GM18861 (cell line): ENCODE measurements at regions not wholly inside any gene's neighbourhood (a gene's known extent, or its start where the extent isn't known, plus 50 kb on each side); places are given as distances from the start of the nearest gene placed in this dataset.

Experiments
- ATAC-seq: cut with Tn5 transposase; IDR thresholded peaks from one replicate; pipeline ENCODE4 v1.9.1; 2021; ENCODE audit not compliant: unreplicated experiment

DNA sequence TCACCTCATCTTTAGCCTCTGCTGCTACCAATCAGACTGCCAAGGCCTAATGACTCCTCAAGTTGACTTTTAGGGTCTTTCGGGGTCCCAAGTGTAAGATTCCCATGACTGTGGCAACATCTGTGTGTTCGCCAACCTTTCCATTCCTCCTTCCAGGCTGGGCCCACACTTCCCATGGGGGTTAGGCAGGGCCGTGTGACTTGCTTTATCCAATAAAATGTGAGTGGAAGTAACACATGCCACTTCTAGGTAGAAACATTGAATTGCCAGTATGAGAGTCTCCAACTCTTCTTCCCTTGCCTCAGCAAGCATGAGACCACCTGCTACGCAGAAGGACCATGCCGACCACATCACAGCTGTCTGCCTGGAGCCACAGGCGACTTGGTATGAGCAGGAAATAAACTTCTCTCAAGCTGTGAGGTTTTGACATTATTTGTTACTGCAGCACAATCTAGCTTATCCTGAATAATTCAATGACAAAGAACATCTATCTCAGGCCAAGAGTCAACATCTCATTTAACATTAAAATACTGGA lies 190.4 kb upstream of the IER5L start:
- no peak for ATAC-seq

DNA sequence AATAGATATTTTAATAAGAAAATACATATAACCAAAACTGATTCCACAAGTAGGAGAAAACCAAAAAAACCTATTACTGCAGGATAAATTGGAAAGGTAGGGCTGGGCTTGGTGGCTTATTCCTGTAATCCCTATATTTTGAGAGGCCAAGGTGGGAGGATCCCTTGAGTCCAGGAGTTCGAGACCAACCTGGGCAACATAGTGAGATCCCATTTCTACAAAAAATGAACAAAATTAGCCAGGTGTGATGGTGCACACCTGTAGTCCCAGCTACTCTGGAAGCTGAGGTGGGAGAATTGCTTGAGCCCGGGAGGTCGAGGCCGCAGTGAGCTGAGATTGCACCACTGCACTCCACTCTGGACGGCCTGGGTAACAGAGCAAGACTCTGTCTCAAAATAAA lies 189.2 kb upstream of the IER5L start:
- ATAC-seq = no peak

DNA sequence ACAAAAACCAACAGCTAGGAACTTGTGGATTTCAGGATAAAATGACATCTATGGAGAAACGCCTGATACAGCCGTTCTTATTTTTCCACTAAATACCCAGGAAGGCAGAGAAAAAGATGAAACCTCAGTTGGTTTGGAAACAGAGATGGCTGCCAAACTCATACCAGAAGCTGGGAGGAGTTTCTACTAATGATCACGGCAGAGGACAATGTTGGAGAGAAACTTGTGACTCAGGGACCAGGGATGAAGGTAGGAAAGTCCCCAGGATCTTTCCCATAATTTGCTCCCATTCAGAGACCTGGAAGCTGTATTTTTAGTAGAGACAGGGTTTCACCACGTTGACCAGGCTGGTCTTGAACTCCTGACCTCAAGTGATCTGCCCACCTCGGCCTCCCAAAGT lies 187.1 kb upstream of the IER5L start:
- no peak for ATAC-seq

DNA sequence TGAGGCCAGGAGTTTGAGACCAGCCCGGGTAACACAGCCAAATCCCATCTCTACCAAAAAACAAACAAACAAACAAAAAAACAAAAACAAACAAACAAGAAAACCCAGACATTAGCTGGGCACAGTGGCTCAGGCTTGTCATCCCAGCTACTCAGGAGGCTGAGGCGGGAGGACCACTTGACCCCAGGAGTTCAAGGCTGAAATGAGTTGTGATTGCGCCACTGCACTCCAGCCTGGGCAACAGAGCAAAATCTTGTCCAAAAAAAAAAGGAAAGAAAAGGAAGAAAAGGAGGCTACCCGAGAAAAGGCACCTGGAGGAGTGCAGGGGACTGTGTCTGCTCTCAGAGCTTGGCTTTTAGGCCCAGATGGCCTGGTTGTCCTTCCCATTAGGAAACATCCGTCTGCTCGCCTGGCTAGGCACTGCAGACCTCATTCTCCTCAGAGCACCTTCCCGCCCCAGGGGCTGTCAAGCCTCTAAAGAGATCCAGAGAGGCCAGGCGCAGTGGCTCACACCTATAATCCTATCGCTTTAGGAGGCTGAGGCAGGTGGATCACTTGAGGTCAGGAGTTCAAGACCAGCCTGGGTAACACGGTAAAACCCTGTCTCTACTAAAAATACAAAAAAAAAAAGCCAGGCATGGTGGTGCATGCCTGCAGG lies 185.3 kb upstream of the IER5L start:
- no peak for ATAC-seq

DNA sequence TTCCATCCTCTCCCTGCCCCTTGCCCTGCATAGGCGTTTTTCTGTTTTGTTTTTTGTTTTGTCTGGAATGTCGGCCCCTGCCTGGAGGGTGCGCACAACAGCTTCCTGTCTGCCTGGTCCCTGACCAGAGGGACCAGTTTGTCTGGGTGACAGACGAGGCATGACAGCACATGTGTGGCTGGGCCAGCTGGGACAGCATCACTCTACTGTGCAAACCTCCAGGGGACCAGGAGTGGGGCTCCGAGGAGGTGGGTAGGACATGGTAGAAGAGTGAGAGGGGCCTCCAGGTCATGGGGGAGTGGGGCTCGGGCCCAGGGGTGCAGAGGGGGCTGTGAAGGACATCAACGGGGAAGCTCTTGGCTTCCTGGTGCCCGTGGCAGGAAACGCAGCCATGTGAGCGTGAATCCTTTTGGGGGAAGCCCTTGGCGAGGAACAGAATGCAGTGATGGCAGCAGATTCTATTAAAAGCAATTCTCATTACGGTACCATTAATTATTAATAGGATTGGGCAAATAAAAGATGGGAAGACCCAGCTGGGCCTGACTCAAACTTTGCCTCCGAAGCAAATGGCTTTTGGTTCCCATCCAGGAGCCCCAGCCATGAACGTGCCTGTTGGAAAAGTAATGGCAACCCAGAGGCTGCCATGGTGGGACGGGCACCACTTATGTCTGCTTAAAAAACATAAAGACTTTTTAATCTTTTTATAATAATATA lies 184.4 kb upstream of the IER5L start:
- ATAC-seq = no peak

DNA sequence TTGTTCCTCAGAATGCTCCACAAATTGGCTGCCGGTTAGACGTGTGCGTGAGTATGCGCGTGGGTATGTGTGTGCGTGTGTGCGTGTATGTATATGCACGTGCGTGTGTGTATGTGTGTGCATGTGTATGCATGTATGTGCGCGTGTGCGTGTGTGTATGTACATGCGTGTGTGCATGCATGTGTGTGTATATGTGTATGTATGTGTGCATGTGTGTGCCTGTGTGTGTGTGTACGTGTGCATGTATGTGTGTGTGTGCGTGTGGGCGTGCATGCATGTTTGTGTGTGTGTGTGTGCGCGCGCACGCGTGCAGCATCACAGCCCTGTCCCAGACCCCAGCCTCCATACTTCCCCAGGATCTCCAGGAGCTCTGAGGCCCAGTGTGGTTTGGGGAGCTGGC lies 183.1 kb upstream of the IER5L start:
- no peak for ATAC-seq

DNA sequence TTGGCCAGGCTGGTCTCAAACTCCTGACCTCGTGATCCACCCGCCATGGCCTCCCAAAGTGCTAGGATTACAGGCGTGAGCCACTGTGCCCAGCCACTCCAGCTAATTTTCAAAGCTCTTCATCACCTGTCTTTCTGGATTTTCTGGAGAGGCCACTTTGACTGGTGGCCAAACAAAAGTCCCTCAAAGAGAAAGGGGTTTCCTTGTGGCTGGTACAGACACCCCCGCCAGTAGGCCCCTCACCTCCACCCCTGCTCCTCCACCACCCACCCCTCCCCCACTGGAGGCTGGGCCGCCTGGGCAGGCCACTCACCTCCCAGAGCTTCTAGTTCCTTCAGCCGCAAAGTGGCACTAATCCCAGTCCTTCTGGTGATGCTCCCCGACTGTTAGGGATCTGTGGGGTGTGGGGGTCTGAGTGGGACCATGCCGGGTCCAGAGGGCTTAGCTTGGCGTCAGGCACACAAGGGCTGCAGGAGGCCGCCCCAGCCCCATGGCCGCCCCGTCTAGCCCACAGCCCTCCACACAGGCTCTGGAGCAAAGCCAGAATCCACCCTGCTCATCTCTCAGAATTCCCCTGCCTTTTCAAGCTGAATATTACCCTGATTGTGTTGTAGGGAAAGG lies 182.0 kb upstream of the IER5L start:
- ATAC-seq = no peak

DNA sequence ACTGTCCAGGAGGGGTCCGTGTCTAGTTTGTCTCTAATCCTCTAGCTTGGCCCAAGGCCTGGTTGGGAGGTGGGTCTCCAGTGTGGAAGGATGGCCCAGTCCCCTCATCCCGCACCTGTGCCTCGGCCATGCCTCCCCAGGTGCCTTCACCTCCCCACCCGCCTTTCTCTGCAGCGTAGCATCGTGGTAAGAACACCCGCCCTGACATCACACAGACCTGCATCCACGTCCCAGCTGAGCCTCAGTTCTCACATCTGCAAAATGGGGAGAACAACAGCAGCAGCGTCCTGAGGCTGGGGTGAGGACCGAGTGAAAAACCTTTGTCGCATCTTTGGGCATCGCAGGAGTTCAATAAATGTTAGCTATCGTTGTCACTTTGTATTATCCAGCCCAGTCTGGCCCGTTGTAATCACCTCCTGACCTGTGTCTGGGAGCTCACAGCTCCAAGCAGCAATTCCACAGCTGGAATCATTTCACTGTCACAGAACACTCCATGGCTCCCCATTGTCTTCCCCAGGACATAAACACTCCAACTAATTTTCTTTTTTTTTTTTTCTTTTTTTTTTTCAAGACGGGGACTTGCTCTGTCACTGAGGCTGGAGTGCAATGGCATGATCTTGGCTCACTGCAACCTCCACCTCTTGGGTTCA lies 181.2 kb upstream of the IER5L start:
- ATAC-seq = no peak

DNA sequence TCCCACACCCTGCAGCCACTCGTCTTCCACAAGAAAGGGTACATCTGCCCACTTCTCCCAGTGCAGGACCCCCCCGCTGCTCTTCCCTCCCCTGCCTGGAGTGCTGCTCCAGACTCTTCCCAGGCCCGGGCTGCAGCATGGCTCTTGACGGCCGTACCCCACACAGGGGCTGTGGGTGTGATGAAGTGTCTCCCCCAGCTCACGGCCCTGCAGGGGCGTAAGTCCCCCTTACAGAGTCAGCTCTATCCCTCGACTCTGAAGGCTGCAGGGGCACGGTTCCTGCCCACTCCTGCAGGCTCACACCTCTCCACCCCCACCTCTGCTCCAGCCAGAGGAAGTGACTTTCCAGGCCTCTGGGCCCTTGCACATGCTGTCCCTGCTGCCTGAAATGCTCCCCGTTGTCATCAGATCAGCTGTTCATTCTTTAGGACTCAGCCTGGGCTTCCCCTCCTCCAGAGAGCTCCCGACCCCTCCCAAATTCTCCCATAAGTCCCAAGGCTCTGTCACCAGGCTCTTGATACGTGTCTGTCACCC lies 180.6 kb upstream of the IER5L start:
- ATAC-seq = no peak

DNA sequence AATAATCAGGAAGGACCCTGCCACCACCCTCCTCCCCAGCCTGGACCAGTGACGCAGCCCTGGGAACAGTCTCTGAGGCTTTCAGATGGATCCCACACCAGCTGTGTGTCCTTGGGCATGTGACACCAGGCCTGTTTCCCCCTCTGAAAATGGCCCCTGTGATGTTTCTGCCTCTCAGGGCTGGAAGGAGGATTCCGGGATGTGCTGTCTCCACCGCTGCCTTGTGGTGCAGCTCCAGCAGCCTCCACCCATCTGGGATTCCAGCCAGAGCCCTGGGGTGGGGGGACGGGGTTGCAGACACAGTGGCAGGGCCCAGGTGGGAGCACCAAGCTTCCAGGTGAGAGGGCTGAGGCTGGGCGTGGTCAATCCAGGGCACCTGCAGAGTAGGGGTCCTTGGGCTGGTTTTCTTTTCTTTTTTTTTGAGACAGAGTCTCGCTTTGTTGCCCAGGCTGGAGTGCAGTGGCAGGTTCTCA lies 179.7 kb upstream of the IER5L start:
- ATAC-seq = no peak

DNA sequence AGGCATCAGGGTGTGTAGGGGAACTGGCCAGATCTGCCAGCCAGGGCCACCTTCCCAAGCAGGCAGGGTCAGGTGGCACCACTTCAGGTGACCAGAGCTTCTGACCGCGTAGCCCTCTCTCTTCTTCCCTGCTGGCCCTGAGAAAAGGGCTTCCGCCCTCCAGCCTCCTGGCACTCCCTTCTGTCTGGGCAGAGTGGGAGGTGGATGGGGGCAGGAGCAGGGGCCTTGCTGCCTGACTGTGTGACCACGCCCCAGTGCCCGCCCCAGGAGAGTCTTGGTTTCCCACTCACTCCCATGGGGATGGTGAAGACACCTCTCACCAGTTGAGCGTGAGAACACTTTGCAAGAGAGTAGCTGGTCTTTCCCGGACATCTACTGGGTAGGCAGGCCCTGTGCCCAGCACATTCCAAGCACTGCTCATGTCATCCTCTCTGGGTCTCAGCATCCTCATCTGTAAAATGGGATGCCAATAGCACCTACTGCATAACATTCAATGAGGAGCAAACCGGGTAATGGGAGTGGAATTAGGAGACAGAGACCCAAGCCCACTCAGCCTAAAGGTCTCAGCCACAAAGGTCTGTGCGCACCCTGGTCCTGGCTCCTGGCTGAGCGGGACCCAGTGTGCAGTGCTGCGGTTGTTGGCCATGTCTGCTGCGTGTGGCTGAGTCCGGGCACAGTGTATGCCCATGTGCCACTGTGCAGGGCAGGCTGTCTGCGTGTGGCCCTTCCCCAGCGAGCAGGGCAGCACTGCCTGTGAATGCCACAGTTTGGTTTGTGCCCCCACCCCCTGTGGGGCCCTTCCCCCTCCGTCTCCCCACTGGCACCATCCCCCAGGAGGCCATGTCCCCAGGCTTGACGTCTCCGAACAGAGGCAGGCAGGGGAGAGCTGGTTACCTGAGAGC lies 179.1 kb upstream of the IER5L start:
- ATAC-seq = no peak

DNA sequence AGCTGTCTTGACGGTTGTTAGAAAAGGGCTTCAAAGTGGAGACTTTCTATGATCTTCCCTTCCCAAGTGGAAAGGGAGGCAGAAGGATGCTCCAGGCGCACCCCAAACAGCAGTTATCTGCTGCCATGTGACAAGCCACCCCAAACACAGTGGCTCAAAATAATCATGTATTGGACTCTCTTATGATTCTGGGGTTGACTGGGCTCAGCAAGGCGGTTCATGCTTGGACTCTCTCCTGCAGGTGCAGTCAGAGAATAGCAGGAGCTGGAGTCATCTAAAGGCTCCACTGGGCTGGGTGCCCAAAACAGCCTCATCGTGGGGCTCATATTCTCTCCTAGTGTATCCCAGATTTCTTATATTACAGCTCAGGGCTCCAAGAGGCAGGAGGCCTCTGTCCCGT lies 177.6 kb upstream of the IER5L start:
- ATAC-seq = no peak

DNA sequence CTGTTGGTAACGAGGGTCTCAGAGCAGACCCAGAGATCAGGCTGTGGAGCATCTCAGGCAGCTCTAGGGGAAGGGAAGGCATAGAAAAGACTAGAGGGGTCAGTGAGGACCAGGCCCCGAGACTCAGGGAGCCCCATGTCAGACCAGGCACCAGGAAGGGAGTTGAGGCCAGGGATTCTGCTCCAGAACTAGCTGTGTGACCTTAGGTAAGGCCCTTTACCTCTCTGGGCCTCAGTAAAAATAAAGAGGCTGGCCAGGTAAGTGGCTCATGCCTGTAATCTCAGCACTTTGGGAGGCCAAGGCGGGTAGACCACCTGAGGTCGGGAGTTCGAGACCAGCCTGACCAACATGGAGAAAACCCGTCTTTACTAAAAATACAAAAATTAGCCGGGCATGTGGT lies 176.4 kb upstream of the IER5L start:
- no peak for ATAC-seq

DNA sequence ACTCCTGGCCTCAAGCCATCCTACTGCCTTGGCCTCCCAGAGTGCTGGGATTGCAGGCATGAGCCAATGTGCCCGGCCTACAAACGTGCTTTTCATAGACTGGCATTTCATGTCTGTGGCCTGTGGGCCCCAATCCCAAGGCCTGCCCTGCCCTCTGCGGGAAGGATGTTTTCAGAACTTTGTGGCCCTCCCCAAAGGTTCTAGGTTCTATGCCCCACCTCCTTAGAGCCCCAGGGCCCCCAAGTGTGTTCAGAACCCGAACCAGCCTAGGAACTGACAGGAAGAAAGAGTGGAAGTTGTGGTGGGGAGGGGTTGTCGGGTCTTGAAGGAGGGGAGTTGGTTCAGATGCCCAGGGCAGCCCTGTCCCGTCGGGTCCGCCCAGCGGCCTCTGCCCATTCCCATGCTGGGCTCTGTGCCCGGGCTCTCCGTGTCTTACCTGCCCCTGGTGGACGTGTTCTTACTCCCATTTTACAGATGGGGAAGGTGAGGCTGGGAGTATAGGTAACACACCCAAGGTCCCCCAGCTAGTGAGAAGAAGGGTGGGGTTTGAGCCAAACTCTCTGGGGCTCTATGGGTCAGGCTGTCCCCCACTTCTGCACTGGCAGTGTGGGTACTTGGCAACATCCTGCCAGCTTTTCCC lies 175.8 kb upstream of the IER5L start:
- ATAC-seq = no peak

DNA sequence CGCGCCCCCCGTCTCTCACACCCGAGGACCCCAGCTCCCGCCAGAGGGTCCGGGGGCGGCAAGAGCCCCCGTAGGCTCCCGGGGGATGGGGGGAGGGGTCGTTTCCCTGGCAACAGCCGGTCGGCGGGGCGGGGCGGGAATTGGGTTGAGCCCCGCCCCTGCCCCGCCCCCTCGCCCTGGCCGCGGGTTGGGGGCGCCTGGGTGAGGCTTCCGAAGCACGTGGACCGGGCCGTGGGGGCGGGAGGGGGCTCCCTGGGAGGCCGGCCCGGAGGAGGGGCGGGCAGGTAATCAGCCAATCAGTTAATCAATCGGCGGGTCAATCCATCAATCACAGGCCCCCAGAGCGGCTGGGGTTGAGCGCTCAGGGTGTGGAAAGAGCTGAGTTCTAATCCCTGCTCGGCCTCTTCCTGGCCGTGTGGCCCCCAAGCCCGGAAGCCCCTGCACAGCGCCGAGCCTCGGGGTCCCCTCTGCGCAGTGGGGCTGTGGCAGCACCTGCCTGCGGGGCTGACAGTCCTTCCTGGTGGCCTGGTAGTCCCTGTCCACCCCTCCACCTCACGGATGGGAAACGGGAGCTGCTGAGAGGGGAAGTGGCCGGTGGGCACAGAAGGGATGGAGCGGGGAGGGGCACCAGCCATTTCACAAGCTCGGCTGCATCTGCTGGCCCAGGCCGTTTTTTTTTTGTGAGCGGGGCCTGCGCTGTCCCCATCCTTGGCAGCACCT lies 174.2 kb upstream of the IER5L start:
- ATAC-seq = no peak

DNA sequence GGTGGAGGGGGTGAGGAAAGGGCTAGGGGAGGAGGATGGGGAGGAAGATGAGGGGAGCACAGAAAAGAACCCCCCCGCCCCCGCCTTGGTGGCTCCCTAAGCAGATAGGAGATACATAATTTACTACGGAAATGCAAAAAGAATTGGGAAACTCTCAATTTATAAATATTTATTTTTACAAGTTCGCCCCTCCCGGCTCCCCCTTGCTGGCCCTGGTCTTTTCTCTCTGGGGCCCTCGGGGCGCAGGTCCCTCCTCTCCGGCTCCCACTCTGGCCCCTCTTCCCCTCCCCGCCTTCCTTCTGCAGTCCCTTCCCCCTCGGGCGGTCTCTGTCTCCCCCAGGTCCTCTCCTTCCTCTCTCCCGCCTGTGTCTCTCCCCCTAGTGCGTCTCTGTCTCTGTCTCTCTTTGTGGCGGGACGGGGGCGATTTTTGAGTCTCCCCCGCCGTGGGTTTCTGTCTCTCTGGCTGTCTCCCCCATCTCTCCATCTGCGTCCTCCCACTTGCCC lies 173.6 kb upstream of the IER5L start:
- ATAC-seq = no peak

DNA sequence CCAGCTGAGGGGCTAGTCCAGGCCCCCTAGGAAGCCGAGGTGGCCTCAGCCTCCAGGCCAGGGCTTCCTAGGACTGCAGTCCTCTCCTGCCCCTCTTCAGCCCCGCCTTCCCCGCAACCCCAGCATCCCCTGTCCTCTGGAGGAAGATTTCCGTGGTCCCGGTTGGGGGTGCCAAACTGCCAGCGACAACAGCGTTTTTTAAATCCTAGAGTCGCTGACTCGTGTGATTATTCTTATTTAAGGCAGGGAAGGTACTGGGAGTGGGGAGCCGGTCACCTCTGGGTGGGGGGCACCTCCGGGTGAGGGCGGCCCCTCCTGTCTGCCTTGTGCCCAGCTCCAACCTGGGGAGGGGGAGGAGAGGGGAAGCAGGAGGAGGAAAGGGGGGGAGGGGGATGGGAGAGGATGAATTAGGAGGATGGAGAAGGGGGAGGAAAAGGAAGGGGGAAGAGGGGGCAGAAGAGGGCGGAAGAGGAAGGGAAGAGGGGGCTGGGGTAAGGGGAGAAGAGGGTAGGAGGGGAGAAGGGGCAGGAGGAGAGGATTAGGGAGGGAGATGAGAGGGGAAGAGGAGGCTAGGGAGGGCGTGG lies 173.1 kb upstream of the IER5L start:
- no peak for ATAC-seq

DNA sequence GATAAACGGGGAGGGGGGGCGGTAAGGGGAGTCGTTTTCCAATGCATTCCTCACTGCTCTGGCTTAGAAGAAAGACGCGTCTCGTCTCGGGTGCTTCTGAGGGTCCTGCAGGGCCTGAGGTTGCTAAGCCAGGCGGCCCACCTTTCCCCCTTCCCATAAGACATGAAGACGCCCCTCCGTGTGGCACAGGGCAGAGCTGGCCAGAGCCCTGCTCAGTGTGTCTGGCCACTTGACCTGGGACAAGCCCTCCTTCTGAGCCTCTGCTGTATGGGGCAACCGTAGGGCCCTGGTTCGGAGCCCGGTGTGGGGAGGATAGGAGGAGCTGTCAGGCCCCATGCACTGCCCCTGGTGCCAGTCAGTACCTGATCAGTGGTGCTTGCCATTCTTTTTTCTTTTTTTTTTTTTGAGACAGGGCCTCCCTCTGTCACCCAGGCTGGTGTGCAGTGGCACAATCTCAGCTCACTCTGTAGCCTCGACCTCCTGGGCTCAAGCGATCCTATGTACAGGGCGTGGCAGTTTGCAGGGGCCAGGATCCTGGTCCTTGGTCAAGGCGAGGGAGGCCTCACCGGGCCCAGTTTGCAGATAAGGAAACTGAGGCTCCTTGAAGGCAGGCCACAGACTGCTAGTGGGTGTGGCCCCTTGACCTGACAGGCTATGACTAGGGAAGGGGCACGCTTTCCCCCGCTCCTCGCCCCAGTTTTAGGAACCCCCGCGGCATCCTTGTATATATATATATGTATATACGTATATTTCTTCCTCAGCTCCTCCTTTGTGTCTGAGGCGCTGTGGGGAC lies 172.3 kb upstream of the IER5L start:
- ATAC-seq = no peak
